HG03565 (cell line): ENCODE measurements at regions not wholly inside any gene's neighbourhood (a gene's known extent, or its start where the extent isn't known, plus 50 kb on each side); places are given as distances from the start of the nearest gene placed in this dataset.
"Not testable (repeated sequence)": the region's sequence is repeated elsewhere in the genome, so short reads cannot be mapped to it uniquely, and the experiment has no call there.

ENCODE experiments used
- ATAC-seq: cut with Tn5 transposase; IDR thresholded peaks from one replicate; pipeline ENCODE4 v1.9.1; 2021; ENCODE audit warnings: mild to moderate bottlenecking, moderate library complexity; ENCODE audit not compliant: unreplicated experiment

GRCh38 chr2:41137031-41137430 lies 685.1 kb upstream of the SLC8A1 start:
- no peak for ATAC-seq

GRCh38 chr2:41141146-41141791 lies 689.4 kb upstream of the SLC8A1 start:
- no peak for ATAC-seq

GRCh38 chr2:41142478-41142877 lies 690.6 kb upstream of the SLC8A1 start:
- ATAC-seq, result no peak

- ATAC-seq, result no peak
These were observed 693.2 kb upstream of the SLC8A1 start for GRCh38 chr2:41145066-41145465.

- no peak for ATAC-seq
These were observed 697.2 kb upstream of the SLC8A1 start for GRCh38 chr2:41149054-41149453.

GRCh38 chr2:41151746-41152145 lies 699.9 kb upstream of the SLC8A1 start:
- ATAC-seq, result no peak

- ATAC-seq, result no peak
These were observed 700.4 kb upstream of the SLC8A1 start for GRCh38 chr2:41152318-41152717.

GRCh38 chr2:41160439-41160838 lies 708.5 kb upstream of the SLC8A1 start:
- ATAC-seq, result no peak

GRCh38 chr2:41167014-41167413 lies 715.1 kb upstream of the SLC8A1 start:
- no peak for ATAC-seq

GRCh38 chr2:41169744-41170143 lies 717.9 kb upstream of the SLC8A1 start:
- ATAC-seq, result no peak

- ATAC-seq, result no peak
These were observed 718.7 kb upstream of the SLC8A1 start for GRCh38 chr2:41170589-41170988.

- ATAC-seq, result no peak
These were observed 728.5 kb upstream of the SLC8A1 start for GRCh38 chr2:41180387-41180786.

- no peak for ATAC-seq
These were observed 731.1 kb upstream of the SLC8A1 start for GRCh38 chr2:41182961-41183360.

- ATAC-seq, result no peak
These were observed 735.7 kb upstream of the SLC8A1 start for GRCh38 chr2:41187376-41188122.

- ATAC-seq, result no peak
These were observed 742.3 kb upstream of the SLC8A1 start for GRCh38 chr2:41194230-41194629.

- ATAC-seq, result no peak
These were observed 745.9 kb upstream of the SLC8A1 start for GRCh38 chr2:41197781-41198180.

GRCh38 chr2:41199334-41199733 lies 747.4 kb upstream of the SLC8A1 start:
- no peak for ATAC-seq

GRCh38 chr2:41204315-41204714 lies 752.4 kb upstream of the SLC8A1 start:
- no peak for ATAC-seq

GRCh38 chr2:41206004-41206403 lies 754.1 kb upstream of the SLC8A1 start:
- no peak for ATAC-seq

- ATAC-seq, result no peak
These were observed 755.7 kb upstream of the SLC8A1 start for GRCh38 chr2:41207578-41207977.

GRCh38 chr2:41210030-41210429 lies 758.1 kb upstream of the SLC8A1 start:
- not testable (repeated sequence) for ATAC-seq

- ATAC-seq, result no peak
These were observed 765.1 kb upstream of the SLC8A1 start for GRCh38 chr2:41216978-41217377.

- no peak for ATAC-seq
These were observed 770.7 kb upstream of the SLC8A1 start for GRCh38 chr2:41222593-41222992.
